ENCODE measurements at regions not wholly inside any gene's neighbourhood (a gene's known extent, or its start where the extent isn't known, plus 50 kb on each side); places are given as distances from the start of the nearest gene placed in this dataset.

- Histone ChIP-seq H3K36me3 (no peaks in the 10 kb centered on the region), H3K9me3 (no peaks in the 10 kb centered on the region), H3K4me1 (no peaks in the 10 kb centered on the region), H3K4me3 (no peak overlapping the region), H3K27ac (no peak overlapping the region), H3K27me3 (no peaks in the 10 kb centered on the region)
- no peak for DNase-seq
- no peak for TF ChIP-seq CTCF (IDR thresholded peaks at IDR 0.05)
- no peak for TF ChIP-seq POLR2A (IDR thresholded peaks at IDR 0.05)
Observed at GRCh38 chr4:27835851-27836250, 975.2 kb downstream of the STIM2 start.

- no peak for TF ChIP-seq POLR2A (IDR thresholded peaks at IDR 0.05)
- no peak for TF ChIP-seq CTCF (IDR thresholded peaks at IDR 0.05)
- Histone ChIP-seq H3K4me1 (no peaks in the 10 kb centered on the region), H3K36me3 (no peaks in the 10 kb centered on the region), H3K27ac (no peak overlapping the region), H3K4me3 (no peak overlapping the region), H3K27me3 (no peaks in the 10 kb centered on the region), H3K9me3 (no peaks in the 10 kb centered on the region)
- no peak for DNase-seq
Observed at GRCh38 chr4:27836523-27836922, 975.9 kb downstream of the STIM2 start.

GRCh38 chr4:27843776-27844175, 983.1 kb downstream of the STIM2 start:
- Histone ChIP-seq H3K4me3 (no peak overlapping the region), H3K4me1 (no peaks in the 10 kb centered on the region), H3K36me3 (no peaks in the 10 kb centered on the region), H3K9me3 (no peaks in the 10 kb centered on the region), H3K27ac (no peak overlapping the region), H3K27me3 (no peaks in the 10 kb centered on the region)
- DNase-seq = no peak
- TF ChIP-seq CTCF (IDR thresholded peaks at IDR 0.05) (no peak), POLR2A (IDR thresholded peaks at IDR 0.05) (no peak)

GRCh38 chr4:27844376-27844775, 983.7 kb downstream of the STIM2 start:
- no peak for TF ChIP-seq CTCF (IDR thresholded peaks at IDR 0.05)
- no peak for TF ChIP-seq POLR2A (IDR thresholded peaks at IDR 0.05)
- Histone ChIP-seq H3K9me3 (no peaks in the 10 kb centered on the region), H3K4me3 (no peak overlapping the region), H3K27ac (no peak overlapping the region), H3K4me1 (no peaks in the 10 kb centered on the region), H3K27me3 (no peaks in the 10 kb centered on the region), H3K36me3 (no peaks in the 10 kb centered on the region)
- no peak for DNase-seq

- Histone ChIP-seq H3K27ac (no peak overlapping the region), H3K27me3 (no peaks in the 10 kb centered on the region), H3K9me3 (no peaks in the 10 kb centered on the region), H3K4me3 (no peak overlapping the region), H3K4me1 (no peaks in the 10 kb centered on the region), H3K36me3 (no peaks in the 10 kb centered on the region)
- no peak for DNase-seq
- TF ChIP-seq POLR2A (IDR thresholded peaks at IDR 0.05) (no peak), CTCF (IDR thresholded peaks at IDR 0.05) (no peak)
Observed at GRCh38 chr4:27846951-27847350, 986.3 kb downstream of the STIM2 start.

GRCh38 chr4:27861381-27861787, 1000.7 kb downstream of the STIM2 start:
- no peak for TF ChIP-seq CTCF (IDR thresholded peaks at IDR 0.05)
- no peak for DNase-seq
- no peaks in the 10 kb centered on the region for H3K9me3 ChIP-seq

More at GRCh38 chr4:27861381-27861787, 1000.7 kb downstream of the STIM2 start:
- no peak overlapping the region for H3K27ac ChIP-seq
- no peaks in the 10 kb centered on the region for H3K27me3 ChIP-seq
- H3K36me3 ChIP-seq = no peaks in the 10 kb centered on the region
- no peak overlapping the region for H3K4me3 ChIP-seq
- no peaks in the 10 kb centered on the region for H3K4me1 ChIP-seq
